Natural killer cell treated with Interleukin-12 subunit alpha and Interleukin-12 subunit beta and Interleukin-15 and Interleukin-18, amount 100 ng/mL, for 72 hours (primary cell): ENCODE measurements at regions not wholly inside any gene's neighbourhood (a gene's known extent, or its start where the extent isn't known, plus 50 kb on each side); places are given as distances from the start of the nearest gene placed in this dataset.

Source experiments
- ATAC-seq, 2 donors: fragments of 150-1000 bp; cut with Tn5 transposase in 1 of 2; sonication (Bioruptor Pico), chemical (Tn5 transposase) in 1 of 2; 2 replicates each; pipeline ENCODE4 v1.10.0; 2021
- DNase-seq: peaks from one replicate; pipeline ENCODE4 v3.0.0; 2022; ENCODE audit warnings: low spot score
- H3K27ac Mint-ChIP-seq, 2 donors: 1 replicate in 1 of 2; 2 replicates in 1 of 2; pipeline ENCODE4 v1.8.0; 2022; ENCODE audit warnings: mixed read lengths in 2 of 2, mild to moderate bottlenecking in 1 of 2, moderate library complexity in 1 of 2
- H3K27me3 Mint-ChIP-seq, 2 donors: 1 replicate in 1 of 2; 2 replicates in 1 of 2; pipeline ENCODE4 v1.8.0; 2022; ENCODE audit warnings: mixed read lengths in 2 of 2
- H3K36me3 Mint-ChIP-seq: one replicate; pipeline ENCODE4 v1.8.0; 2022; ENCODE audit warnings: mixed read lengths
- H3K4me1 Mint-ChIP-seq, 2 donors: 1 replicate in 1 of 2; 2 replicates in 1 of 2; pipeline ENCODE4 v1.8.0; 2022; ENCODE audit warnings: low read depth in 2 of 2, mixed read lengths in 2 of 2, mild to moderate bottlenecking in 1 of 2
- H3K4me3 Mint-ChIP-seq: one replicate; pipeline ENCODE4 v1.8.0; 2022; ENCODE audit warnings: mixed read lengths
- H3K9me3 Mint-ChIP-seq: 2 replicates; pipeline ENCODE4 v1.8.0; 2022; ENCODE audit warnings: mixed read lengths

DNA sequence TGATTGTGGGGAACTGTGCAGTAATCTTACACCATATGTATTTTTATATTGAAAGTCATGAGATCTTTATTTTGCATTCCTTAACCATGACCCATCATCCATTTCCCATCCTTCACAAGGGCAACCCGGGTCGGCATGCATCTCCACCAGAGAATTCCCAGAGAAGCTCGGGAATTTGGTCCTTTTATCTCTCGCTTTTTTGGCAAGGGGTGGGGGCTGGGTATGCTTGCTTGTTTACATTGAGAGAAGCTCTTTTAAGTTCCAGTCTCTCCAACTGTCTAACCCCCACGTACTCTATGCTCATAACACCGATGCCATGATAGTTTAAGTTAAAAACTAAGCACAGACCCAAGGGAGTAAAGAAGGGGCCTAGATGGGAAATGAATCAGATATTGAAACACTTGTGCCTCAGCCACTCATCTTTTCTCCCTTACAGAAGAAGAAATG is 109.9 kb upstream of the NFIB start:
- ATAC-seq, result no peak
- no peak for DNase-seq
- Mint-ChIP-seq H3K9me3 (no peaks in the 10 kb centered on the region), H3K4me3 (no peak overlapping the region), H3K27ac (no peak overlapping the region), H3K36me3 (no peaks in the 10 kb centered on the region), H3K27me3 (peaks cover 8 to 13% of the 10 kb centered on the region in 2 donors), H3K4me1 (peaks cover 0 to 3% of the 10 kb centered on the region in 2 donors)

GRCh38 chr9:14421291-14421690 is 107.3 kb upstream of the NFIB start:
- Mint-ChIP-seq H3K4me1 (no peaks in the 10 kb centered on the region), H3K4me3 (no peak overlapping the region), H3K9me3 (no peaks in the 10 kb centered on the region), H3K36me3 (no peaks in the 10 kb centered on the region), H3K27ac (no peak overlapping the region), H3K27me3 (no peaks in the 10 kb centered on the region)
- no peak for ATAC-seq
- DNase-seq, result no peak

- DNase-seq (no peak), ATAC-seq (no peak)
- Mint-ChIP-seq H3K4me1 (no peaks in the 10 kb centered on the region), H3K27me3 (no peaks in the 10 kb centered on the region), H3K36me3 (no peaks in the 10 kb centered on the region), H3K27ac (no peak overlapping the region), H3K4me3 (no peak overlapping the region), H3K9me3 (no peaks in the 10 kb centered on the region)
Measured at GRCh38 chr9:14418941-14419937, 105.3 kb upstream of the NFIB start.

DNA sequence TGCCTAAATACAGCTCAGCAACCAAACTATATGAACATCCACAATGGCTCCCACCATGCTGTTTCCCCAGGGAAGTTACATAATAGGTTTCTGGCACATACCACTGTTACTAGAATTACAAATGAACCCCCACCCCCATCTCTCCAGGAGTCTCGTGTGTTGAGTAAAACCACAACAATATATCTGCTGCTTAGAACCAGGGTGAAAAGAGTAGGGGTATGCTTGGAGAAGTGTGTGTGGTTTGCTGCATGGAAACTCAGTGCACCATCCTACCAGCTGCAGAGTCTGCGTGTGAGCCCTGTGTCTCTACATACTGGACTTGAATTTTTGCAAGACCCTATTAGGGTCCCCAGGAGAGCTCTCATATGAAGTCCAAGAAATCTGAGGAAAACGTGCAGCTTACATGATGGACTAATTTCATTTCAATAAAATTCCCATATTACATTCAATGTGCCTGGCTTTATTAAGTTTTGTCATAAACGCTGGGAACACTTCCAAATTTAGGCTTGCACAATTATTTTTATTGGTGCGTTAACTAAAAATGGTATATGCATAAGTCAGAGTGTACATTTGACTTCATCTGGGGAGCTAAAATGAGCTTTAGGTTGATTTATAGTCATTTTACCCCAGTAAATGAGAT is 104.5 kb upstream of the NFIB start:
- Mint-ChIP-seq H3K27ac (no peak overlapping the region), H3K27me3 (no peaks in the 10 kb centered on the region), H3K9me3 (no peaks in the 10 kb centered on the region), H3K4me1 (no peaks in the 10 kb centered on the region), H3K36me3 (no peaks in the 10 kb centered on the region), H3K4me3 (no peak overlapping the region)
- no peak for ATAC-seq
- no peak for DNase-seq

DNA sequence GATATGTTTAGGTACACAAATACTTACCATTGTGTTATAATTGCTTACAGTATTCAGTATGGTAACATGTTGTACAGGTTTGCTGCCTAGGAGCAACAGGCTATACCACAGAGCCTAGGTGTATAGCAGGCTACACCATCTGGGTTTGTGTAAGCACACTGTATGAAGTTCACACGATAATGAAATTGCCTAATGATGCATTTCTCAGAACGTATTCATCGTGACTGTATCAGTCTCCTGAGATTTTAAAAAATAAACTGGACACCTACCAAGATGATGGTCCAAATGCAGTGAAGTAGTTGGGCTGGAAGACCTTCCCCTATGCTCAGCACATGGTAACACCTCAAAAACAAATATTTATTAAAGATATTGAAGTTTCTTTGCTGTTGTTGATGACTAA is 103.3 kb upstream of the NFIB start:
- ATAC-seq, result no peak
- Mint-ChIP-seq H3K9me3 (no peaks in the 10 kb centered on the region), H3K27me3 (no peaks in the 10 kb centered on the region), H3K27ac (no peak overlapping the region), H3K4me3 (no peak overlapping the region), H3K36me3 (no peaks in the 10 kb centered on the region), H3K4me1 (no peaks in the 10 kb centered on the region)
- DNase-seq, result no peak

GRCh38 chr9:14415947-14416346 is 102.0 kb upstream of the NFIB start:
- no peaks in the 10 kb centered on the region for H3K27me3 Mint-ChIP-seq
- no peak overlapping the region for H3K4me3 Mint-ChIP-seq
- no peaks in the 10 kb centered on the region for H3K36me3 Mint-ChIP-seq
- H3K9me3 Mint-ChIP-seq, result no peaks in the 10 kb centered on the region
- ATAC-seq, result no peak
- DNase-seq, result no peak
- no peak overlapping the region for H3K27ac Mint-ChIP-seq
- no peaks in the 10 kb centered on the region for H3K4me1 Mint-ChIP-seq

DNA sequence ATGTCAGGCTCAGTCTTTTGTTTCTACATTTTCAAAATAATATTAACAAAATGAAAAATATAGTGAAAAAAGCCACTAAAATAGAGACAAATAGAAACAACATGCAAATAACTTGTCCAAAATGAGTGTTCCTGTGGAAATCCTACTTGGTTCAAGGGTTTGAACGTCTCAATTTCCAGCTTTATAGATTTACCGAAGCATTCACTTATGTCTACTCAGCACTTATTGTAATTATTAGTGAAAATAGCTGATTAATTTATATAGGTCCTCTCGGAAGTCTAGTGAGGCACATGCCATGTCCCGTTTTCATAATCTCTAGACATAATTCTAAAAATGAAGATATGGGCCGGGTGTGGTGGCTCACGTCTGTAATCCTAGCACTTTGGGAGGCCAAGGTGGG is 99.9 kb upstream of the NFIB start:
- no peak overlapping the region for H3K4me3 Mint-ChIP-seq
- no peaks in the 10 kb centered on the region for H3K9me3 Mint-ChIP-seq
- H3K27me3 Mint-ChIP-seq, result no peaks in the 10 kb centered on the region
- DNase-seq (no peak), ATAC-seq (no peak)
- no peaks in the 10 kb centered on the region for H3K4me1 Mint-ChIP-seq
- no peak overlapping the region for H3K27ac Mint-ChIP-seq
- H3K36me3 Mint-ChIP-seq, result no peaks in the 10 kb centered on the region

- H3K9me3 Mint-ChIP-seq, result no peaks in the 10 kb centered on the region
- no peak overlapping the region for H3K4me3 Mint-ChIP-seq
- H3K4me1 Mint-ChIP-seq, result no peaks in the 10 kb centered on the region
- H3K27ac Mint-ChIP-seq, result no peak overlapping the region
- no peaks in the 10 kb centered on the region for H3K27me3 Mint-ChIP-seq
- DNase-seq, result no peak
- ATAC-seq, result no peak
- H3K36me3 Mint-ChIP-seq, result no peaks in the 10 kb centered on the region
Measured at GRCh38 chr9:14412775-14413174, 98.8 kb upstream of the NFIB start.

- H3K4me3 Mint-ChIP-seq, result no peak overlapping the region
Measured at GRCh38 chr9:14406463-14406862, 92.5 kb upstream of the NFIB start.

DNA sequence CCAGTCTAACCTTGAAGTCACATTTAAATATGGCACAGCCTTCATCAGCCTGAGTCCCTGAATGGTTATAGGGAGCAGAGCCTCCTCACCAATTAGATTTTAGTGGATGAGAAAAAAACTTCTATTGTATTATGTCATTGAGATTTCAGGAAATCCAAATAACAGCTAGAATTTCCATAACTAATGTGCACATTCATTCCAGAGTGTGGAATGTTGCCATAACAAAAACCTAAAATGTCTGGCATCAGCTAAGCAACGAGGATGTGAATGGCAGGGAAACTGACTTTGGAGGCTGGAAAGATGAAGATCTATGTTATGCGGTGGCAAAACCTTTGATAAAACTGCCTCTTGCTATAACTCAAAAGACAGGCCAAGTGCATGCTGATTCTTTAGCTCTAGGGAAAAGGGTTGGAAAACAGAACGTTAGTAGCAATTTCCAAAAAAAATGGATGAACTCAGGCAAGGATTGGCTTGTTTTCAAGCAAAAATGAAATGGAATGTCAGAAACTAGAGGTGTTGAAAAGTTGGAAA is 91.3 kb upstream of the NFIB start:
- Mint-ChIP-seq H3K4me3 (no peak overlapping the region), H3K36me3 (no peaks in the 10 kb centered on the region), H3K9me3 (no peaks in the 10 kb centered on the region), H3K27me3 (no peaks in the 10 kb centered on the region), H3K27ac (no peak overlapping the region), H3K4me1 (no peaks in the 10 kb centered on the region)
- DNase-seq, result no peak
- ATAC-seq, result no peak

More at GRCh38 chr9:14406463-14406862, 92.5 kb upstream of the NFIB start:
- no peaks in the 10 kb centered on the region for H3K36me3 Mint-ChIP-seq
- DNase-seq, result no peak
- H3K9me3 Mint-ChIP-seq, result no peaks in the 10 kb centered on the region
- no peak for ATAC-seq
- H3K27ac Mint-ChIP-seq, result no peak overlapping the region
- no peaks in the 10 kb centered on the region for H3K27me3 Mint-ChIP-seq
- no peaks in the 10 kb centered on the region for H3K4me1 Mint-ChIP-seq

DNA sequence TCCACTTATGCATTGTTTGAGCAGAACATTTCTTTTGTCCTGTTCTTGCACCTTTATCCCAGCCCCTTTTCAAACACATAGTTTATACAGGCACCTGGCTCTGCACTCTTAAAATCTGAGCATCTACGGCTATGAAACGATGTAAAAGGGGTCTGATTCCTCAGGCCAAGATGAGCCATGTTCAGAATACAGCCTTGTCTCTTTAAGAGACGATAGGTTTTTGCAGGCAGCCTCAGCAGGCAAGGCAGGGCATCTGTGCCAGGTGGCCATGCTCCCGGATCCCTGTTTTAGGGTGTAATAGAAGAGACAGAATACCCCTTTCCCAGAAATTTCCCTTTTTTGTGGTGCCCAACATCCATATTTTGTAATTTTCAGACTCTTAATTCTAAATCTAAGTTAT is 89.1 kb upstream of the NFIB start:
- no peak overlapping the region for H3K27ac Mint-ChIP-seq
- no peaks in the 10 kb centered on the region for H3K27me3 Mint-ChIP-seq
- H3K4me1 Mint-ChIP-seq, result no peaks in the 10 kb centered on the region
- H3K36me3 Mint-ChIP-seq, result no peaks in the 10 kb centered on the region
- no peak for ATAC-seq
- DNase-seq, result no peak
- H3K4me3 Mint-ChIP-seq, result no peak overlapping the region
- no peaks in the 10 kb centered on the region for H3K9me3 Mint-ChIP-seq

DNA sequence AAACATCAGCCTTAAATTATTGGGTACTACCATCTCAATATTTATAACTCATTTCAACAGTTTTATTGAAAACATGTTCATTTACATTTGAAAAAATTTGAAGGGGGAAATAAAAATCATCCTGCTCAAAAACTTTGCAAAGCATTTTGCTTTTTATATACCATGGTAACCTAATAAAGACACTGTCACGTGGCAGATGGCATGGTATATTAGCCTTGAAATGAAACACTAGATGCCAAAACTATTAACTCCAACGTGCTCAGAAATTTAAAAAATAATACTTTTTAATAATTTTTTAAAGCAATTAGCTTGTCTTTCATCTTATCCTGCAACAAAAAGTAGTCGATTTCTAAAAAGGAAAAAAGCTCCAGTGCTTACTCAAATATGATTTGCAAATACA is 88.6 kb upstream of the NFIB start:
- ATAC-seq (no peak), DNase-seq (no peak)
- Mint-ChIP-seq H3K27ac (no peak overlapping the region), H3K4me1 (no peaks in the 10 kb centered on the region), H3K36me3 (no peaks in the 10 kb centered on the region), H3K27me3 (no peaks in the 10 kb centered on the region), H3K4me3 (no peak overlapping the region), H3K9me3 (no peaks in the 10 kb centered on the region)

GRCh38 chr9:14401911-14402310 is 88.0 kb upstream of the NFIB start:
- no peak overlapping the region for H3K27ac Mint-ChIP-seq

GRCh38 chr9:14400658-14400995 is 86.7 kb upstream of the NFIB start:
- H3K4me1 Mint-ChIP-seq, result no peaks in the 10 kb centered on the region
- no peak for DNase-seq
- no peak overlapping the region for H3K4me3 Mint-ChIP-seq
- H3K27me3 Mint-ChIP-seq, result no peaks in the 10 kb centered on the region
- H3K9me3 Mint-ChIP-seq, result no peaks in the 10 kb centered on the region
- H3K27ac Mint-ChIP-seq, result no peak overlapping the region
- H3K36me3 Mint-ChIP-seq, result no peaks in the 10 kb centered on the region
- no peak for ATAC-seq

More at GRCh38 chr9:14401911-14402310, 88.0 kb upstream of the NFIB start:
- no peak for ATAC-seq
- DNase-seq, result no peak
- Mint-ChIP-seq H3K36me3 (no peaks in the 10 kb centered on the region), H3K27me3 (no peaks in the 10 kb centered on the region), H3K4me1 (no peaks in the 10 kb centered on the region), H3K9me3 (no peaks in the 10 kb centered on the region), H3K4me3 (no peak overlapping the region)
